ENCODE measurements at regions not wholly inside any gene's neighbourhood (a gene's known extent, or its start where the extent isn't known, plus 50 kb on each side); places are given as distances from the start of the nearest gene placed in this dataset.

DNA sequence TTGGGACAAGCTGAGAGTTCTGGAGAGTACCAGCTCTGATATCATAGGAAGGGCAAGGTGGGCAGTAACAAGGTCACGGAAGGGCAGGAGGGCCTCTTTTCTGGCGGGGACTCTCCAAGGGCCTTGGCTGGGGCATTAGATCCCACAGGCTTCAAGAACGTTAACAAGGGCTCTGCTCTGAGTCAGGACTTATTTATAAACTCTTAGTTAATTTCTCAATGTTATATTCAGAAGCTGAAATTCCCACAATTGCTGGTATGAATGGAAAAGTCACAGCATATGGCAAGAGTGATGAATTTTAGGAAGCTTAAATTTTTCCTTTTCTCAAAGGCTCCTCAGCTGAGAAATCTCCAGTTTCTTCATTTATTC is 320.2 kb upstream of the TBC1D5 start:
- intact Hi-C loops (cut with micrococcal nuclease) = no loop called here
- H3K27ac ChIP-seq (replicated peaks) = no peak overlapping the region
- no peak for DNase-seq
- H3K4me1 ChIP-seq = peaks cover 9% of the 10 kb centered on the region
- H3K36me3 ChIP-seq = no peaks in the 10 kb centered on the region
- no peak overlapping the region for H3K4me3 ChIP-seq
- no peaks in the 10 kb centered on the region for H3K9me3 ChIP-seq (replicated peaks)
- H3K27me3 ChIP-seq (ENCODE audit: low read depth) = no peaks in the 10 kb centered on the region
- TF ChIP-seq, protein P1, sequence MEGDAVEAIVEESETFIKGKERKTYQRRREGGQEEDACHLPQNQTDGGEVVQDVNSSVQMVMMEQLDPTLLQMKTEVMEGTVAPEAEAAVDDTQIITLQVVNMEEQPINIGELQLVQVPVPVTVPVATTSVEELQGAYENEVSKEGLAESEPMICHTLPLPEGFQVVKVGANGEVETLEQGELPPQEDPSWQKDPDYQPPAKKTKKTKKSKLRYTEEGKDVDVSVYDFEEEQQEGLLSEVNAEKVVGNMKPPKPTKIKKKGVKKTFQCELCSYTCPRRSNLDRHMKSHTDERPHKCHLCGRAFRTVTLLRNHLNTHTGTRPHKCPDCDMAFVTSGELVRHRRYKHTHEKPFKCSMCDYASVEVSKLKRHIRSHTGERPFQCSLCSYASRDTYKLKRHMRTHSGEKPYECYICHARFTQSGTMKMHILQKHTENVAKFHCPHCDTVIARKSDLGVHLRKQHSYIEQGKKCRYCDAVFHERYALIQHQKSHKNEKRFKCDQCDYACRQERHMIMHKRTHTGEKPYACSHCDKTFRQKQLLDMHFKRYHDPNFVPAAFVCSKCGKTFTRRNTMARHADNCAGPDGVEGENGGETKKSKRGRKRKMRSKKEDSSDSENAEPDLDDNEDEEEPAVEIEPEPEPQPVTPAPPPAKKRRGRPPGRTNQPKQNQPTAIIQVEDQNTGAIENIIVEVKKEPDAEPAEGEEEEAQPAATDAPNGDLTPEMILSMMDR (IDR thresholded peaks at IDR 0.05; ENCODE audit: borderline replicate concordance) = no peak

DNA sequence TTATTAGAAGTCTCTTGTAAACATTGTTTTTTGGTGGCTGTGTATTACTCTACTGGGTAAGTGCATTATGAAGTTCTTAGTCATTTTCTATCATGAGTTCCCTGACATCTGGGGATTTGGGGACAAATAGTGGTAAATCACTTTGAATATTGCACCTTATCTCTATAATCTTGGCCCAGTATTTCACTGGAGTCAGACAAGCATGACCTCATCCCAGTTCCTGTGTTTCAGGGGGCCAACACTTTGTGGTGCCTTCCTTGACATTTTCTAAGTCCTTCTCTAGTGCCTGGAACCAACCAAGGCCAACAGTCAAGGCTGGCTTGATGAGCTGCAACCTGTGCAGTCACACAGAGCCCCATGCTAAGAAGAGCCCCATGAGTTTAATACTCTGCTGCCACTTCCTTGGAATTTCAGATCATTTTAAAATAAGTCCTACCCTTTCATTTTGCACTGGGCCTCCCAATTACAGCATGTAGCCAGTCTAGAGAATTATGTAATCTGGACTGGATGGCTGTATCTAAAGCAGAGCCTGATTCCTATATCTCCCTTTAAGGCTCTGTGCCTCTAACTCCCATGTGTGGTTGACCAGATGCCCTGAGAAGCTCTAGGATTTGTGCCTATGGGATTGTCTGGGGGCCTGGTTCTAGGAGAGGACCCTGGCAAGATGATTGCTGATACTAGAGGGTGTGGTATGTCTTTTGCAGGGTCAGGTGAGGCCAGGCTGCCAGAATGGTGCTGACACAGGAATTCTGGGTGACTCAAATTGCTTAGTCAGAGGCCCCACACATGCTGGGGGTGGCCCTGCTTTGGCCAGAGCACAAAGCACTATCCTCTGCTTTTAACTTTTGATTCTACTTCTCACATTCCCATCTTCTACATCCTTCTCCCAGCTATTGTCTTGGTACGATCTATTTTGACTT is 319.6 kb upstream of the TBC1D5 start:
- Histone ChIP-seq H3K36me3 (no peaks in the 10 kb centered on the region), H3K4me1 (peaks cover 9% of the 10 kb centered on the region), H3K4me3 (no peak overlapping the region), H3K27ac (replicated peaks) (no peak overlapping the region), H3K9me3 (replicated peaks) (no peaks in the 10 kb centered on the region), H3K27me3 (ENCODE audit: low read depth) (no peaks in the 10 kb centered on the region)
- DNase-seq = no peak
- TF ChIP-seq, protein P1 (IDR thresholded peaks at IDR 0.05; ENCODE audit: borderline replicate concordance) = no peak
- intact Hi-C loops (cut with micrococcal nuclease) = no loop called here

DNA sequence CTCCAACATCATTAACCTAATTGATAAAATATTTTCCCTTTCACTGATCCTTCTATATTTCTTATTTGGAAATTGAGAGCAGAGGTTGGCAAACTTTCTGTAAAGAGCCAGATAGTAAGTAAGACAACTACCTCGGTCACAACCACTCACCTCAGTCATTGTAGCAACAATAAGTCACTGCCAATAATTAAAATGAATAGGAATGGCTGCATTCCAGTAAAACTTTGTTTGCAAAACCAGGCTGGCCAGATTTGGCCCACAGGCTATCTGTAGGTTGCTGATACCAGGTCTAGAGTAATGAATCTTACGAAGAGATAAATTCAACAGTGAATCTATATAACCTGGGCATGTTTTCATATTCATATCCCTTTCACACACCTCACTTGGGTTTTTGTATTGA is 316.2 kb upstream of the TBC1D5 start:
- Histone ChIP-seq H3K9me3 (replicated peaks) (peaks cover 15% of the 10 kb centered on the region), H3K36me3 (no peaks in the 10 kb centered on the region), H3K4me3 (no peak overlapping the region), H3K27me3 (ENCODE audit: low read depth) (no peaks in the 10 kb centered on the region), H3K27ac (replicated peaks) (no peak overlapping the region), H3K4me1 (peaks cover 9% of the 10 kb centered on the region)
- TF ChIP-seq, protein P1 (IDR thresholded peaks at IDR 0.05; ENCODE audit: borderline replicate concordance) = no peak
- DNase-seq = no peak
- intact Hi-C loops (cut with micrococcal nuclease) = no loop called here

DNA sequence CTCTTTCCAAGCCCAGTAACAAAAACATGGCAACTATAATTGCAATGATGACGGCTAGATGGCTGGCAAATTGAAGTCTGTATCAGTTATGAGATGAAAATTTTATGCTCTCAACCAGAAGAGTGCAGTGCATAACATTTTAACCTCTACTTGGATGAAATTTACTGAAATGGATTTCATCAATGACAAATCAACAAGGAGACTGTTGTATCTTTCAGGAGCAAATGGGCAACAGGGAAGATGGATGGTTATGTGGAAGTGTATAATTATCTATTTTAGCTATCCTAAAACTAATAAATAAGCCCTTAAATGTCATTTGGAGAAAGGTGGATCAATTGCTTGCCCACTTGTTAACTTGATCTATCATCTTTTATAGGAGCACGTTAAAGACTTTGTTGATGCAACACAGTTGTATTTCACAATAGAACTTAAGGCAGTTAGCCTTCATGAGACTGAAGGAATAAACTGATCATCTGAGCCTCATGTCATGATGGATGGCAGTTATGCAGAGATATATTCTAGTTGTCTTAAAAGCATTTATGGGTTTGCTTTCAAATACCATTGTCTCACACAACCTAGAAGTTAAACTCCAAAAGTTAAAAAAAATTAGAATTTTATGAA is 315.1 kb upstream of the TBC1D5 start:
- Histone ChIP-seq H3K4me3 (no peak overlapping the region), H3K27me3 (ENCODE audit: low read depth) (no peaks in the 10 kb centered on the region), H3K9me3 (replicated peaks) (peaks cover 15% of the 10 kb centered on the region), H3K27ac (replicated peaks) (no peak overlapping the region), H3K4me1 (peaks cover 4% of the 10 kb centered on the region), H3K36me3 (no peaks in the 10 kb centered on the region)
- TF ChIP-seq, protein P1 (IDR thresholded peaks at IDR 0.05; ENCODE audit: borderline replicate concordance) = no peak
- intact Hi-C loops (cut with micrococcal nuclease) = no loop called here
- DNase-seq = no peak

DNA sequence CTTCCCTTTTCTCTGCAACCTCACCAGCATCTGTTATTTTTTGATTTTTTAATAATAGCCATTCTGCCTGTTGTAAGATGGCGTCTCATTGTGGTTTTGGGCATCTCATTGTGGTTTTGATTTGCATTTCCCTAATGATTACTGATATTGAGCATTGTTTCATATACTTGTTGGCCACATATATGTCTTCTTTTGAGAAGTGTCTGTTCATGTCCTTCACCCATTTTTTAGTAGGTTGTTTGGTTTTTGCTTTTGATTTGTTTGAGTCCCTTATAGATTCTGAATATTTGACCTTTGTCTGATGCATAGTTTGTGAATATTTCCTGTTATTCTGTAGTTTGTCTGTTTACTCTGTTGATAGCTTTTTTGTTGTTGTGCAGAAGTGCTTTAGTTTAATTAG is 312.2 kb upstream of the TBC1D5 start:
- no peaks in the 10 kb centered on the region for H3K4me1 ChIP-seq
- H3K9me3 ChIP-seq (replicated peaks) = peaks cover 15% of the 10 kb centered on the region
- intact Hi-C loops (cut with micrococcal nuclease) = no loop called here
- H3K36me3 ChIP-seq = no peaks in the 10 kb centered on the region
- no peak overlapping the region for H3K27ac ChIP-seq (replicated peaks)
- no peaks in the 10 kb centered on the region for H3K27me3 ChIP-seq (ENCODE audit: low read depth)
- no peak overlapping the region for H3K4me3 ChIP-seq
- TF ChIP-seq, protein P1 (IDR thresholded peaks at IDR 0.05; ENCODE audit: borderline replicate concordance) = no peak
- no peak for DNase-seq
